Hematopoietic multipotent progenitor cell (in vitro differentiated cells): ENCODE measurements at regions not wholly inside any gene's neighbourhood (a gene's known extent, or its start where the extent isn't known, plus 50 kb on each side); places are given as distances from the start of the nearest gene placed in this dataset.

Experiments used
- DNase-seq, 3 donors: peaks; one replicate each; pipeline ENCODE4 v3.0.0-alpha.2; 2011 to 2015; ENCODE audit warnings: low read depth in 2 of 3, low spot score in 2 of 3

GRCh38 chr12:89909753-89910152 lies 201.1 kb upstream of the ATP2B1 start:
- no peak for DNase-seq

GRCh38 chr12:89907659-89908058 lies 199.0 kb upstream of the ATP2B1 start:
- DNase-seq, result peak in 1 of 3 donors; percentile 8

GRCh38 chr12:89906824-89907223 lies 198.2 kb upstream of the ATP2B1 start:
- DNase-seq, result no peak

GRCh38 chr12:89906178-89906577 lies 197.5 kb upstream of the ATP2B1 start:
- no peak for DNase-seq

GRCh38 chr12:89901906-89902642 lies 193.4 kb upstream of the ATP2B1 start:
- DNase-seq, result no peak

- no peak for DNase-seq
Measured at GRCh38 chr12:89901319-89901718, 192.7 kb upstream of the ATP2B1 start.

GRCh38 chr12:89899651-89900050 lies 191.0 kb upstream of the ATP2B1 start:
- no peak for DNase-seq

- DNase-seq, result no peak
Measured at GRCh38 chr12:89895591-89895990, 187.0 kb upstream of the ATP2B1 start.

- no peak for DNase-seq
Measured at GRCh38 chr12:89895101-89895500, 186.5 kb upstream of the ATP2B1 start.

- no peak for DNase-seq
Measured at GRCh38 chr12:89893972-89894706, 185.5 kb upstream of the ATP2B1 start.

- DNase-seq, result no peak
Measured at GRCh38 chr12:89892436-89892835, 183.8 kb upstream of the ATP2B1 start.

- DNase-seq, result no peak
Measured at GRCh38 chr12:89891933-89892332, 183.3 kb upstream of the ATP2B1 start.

GRCh38 chr12:89890161-89890560 lies 181.5 kb upstream of the ATP2B1 start:
- no peak for DNase-seq

- DNase-seq, result no peak
Measured at GRCh38 chr12:89889062-89889461, 180.4 kb upstream of the ATP2B1 start.

- DNase-seq, result no peak
Measured at GRCh38 chr12:89884952-89885351, 176.3 kb upstream of the ATP2B1 start.

- DNase-seq, result no peak
Measured at GRCh38 chr12:89884416-89884898, 175.8 kb upstream of the ATP2B1 start.

GRCh38 chr12:89883630-89884389 lies 175.2 kb upstream of the ATP2B1 start:
- no peak for DNase-seq

GRCh38 chr12:89882792-89883191 lies 174.2 kb upstream of the ATP2B1 start:
- DNase-seq, result no peak

GRCh38 chr12:89882050-89882449 lies 173.4 kb upstream of the ATP2B1 start:
- peak in 2 of 3 donors; percentile 15 to 65 for DNase-seq

GRCh38 chr12:89880690-89881350 lies 172.2 kb upstream of the ATP2B1 start:
- DNase-seq, result peak in 2 of 3 donors; percentile 49 to 85

- DNase-seq, result peak in 1 of 3 donors; percentile 27
Measured at GRCh38 chr12:89879766-89880165, 171.1 kb upstream of the ATP2B1 start.
